ENCODE measurements at regions not wholly inside any gene's neighbourhood (a gene's known extent, or its start where the extent isn't known, plus 50 kb on each side); places are given as distances from the start of the nearest gene placed in this dataset.

DNA sequence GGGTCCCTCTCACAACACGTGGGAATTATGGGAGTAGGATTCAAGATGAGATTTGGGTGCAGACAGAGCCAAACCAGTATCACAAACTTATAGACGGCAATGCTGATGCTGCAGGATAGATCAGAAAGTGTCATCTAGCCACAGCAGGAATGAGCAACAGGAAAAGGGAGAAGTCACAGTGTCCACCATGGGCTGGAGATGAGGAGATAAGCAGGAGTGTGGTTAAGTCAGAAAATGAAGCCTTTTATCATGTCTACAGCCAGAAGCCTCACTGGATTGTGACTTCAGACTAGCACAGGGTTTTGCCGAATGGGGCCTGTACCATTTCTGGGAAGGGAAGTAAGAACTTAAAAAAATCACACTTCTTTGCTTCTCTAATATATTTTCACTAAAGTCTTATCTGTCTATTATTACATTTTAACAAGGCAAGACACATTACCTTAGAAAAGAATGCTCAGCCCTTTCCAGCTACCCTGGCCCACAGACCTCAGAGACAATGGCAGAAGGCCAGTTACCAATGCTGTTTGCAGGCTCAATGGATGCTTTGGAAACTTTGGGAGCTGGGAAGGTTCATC, 490.2 kb upstream of the SALL1 start:
- no peak for DNase-seq

DNA sequence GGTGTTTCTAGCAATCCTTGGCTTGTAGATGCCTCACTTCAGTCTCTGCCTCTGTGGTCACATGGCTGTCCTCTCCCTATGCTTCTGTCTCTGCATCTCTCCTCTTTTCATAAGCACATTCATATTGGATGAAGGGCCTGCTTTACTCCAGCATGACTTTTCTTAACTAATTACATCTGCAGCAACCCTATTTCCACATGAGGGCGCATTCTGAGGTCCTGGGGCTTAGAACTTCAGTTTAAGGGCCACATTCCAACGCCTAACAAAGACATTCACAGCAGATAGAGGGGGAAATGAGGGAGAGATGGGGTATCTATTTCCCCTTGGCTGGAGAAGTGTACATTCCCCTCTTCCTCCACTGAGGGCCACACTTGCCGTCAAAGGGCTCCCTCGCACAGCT, 489.1 kb upstream of the SALL1 start:
- no peak for DNase-seq

DNA sequence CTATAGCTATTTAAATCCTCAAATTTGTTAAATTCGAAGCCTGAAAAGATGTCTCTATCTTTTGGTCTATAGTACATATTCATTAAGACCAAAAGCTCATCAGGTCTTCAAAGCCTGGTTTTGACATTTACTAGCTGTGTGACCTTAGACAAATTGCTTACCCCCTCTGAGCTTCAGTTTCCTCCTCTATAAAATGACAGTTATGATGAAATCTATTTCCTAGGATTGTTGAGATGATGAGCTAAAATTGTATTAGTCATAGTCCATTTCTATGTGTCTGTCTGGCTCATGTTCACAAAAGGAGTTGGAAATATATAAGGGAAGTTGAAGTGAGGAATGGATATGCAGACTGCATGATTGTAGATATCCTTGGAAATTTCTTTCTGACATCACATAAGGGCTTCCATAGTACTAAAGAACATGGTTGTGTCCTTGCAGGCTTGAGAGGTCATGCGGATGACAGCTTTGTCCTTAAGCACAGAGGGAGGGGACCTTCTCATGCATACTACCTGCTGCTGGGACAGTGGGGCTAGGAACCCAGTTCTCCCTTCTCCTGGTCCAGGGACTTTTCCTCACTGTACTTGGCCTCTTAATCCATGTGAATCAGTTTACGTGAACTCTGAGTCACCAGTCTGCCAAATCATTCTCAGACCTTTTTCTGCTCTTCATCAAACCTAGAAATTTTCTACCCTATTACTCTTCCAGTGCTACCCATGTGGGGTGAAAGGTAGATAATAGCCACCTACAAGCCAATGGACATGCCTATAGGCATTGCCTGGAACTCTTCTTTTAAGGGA, 487.5 kb upstream of the SALL1 start:
- DNase-seq: no peak

DNA sequence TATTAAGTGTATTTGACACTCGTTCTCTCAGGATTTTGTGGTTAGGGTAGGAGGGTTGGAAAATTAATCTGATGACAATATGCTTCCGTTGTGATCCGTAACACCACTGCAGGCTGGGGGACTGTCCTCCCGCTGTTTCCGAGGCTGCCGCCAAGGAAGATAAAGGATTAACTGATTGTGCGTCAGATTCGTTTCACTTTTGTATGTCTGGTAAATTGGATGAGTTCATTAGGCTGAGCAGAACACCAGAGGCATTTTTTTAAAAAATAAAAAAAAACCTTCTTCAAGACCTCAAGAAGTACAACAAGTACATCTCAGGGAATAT, 486.7 kb upstream of the SALL1 start:
- DNase-seq: no peak

DNA sequence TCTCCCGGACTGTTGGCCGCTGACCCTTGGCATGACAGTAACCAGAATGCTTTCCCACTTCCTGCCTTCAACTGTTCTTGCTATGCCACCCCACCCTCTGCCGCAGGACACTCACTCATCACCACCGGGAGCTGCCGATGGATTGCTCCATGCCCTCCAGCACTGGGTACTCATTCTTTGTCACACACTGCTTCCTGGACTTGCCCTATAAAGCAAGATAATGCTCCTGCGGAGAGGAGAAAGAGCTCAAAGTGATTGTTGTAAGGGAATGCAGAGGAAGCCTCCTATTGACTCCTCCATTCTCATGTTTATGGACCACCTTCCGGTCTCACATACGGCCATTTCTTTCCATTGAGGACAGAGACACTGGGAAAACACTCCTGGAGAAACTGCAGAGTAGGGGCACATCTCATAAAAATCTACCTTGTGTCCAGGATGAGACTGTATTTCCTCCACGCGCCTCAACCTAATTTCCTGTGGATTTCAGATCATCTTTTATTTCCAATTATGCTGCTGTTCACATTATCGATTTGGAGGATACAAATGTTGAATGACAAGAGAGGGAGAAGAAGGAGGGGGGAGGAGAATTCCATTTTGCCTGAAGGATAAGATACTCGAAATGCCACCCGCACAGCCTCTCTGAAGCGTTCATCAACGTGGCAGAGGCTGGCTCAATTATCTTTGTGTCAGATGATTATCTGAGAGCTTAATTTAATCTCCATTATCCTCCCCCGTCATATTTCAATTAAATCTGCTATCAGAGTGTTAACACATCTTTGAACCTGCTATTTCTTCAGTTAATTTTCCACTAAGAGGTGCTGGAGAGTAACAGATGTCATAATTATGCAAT, 486.1 kb upstream of the SALL1 start:
- no peak for DNase-seq

DNA sequence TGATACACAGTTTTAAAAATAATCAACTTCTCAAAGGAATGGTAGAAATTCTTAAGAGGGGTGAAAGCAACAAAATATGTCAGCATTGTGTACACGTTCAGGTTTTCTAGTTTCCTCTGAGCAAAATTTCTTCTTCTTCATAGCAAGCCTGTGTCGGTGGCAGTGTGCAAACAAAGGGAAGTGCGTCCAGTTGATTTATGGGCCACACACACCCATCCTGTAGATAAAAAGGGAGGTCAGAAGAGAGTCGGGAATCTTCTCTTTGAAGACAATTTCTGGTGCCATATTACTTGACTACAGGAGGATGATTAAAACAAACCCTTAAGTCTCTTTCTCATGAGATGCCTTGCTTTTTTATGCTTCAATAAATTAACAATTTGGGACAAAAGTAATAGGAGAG, 484.1 kb upstream of the SALL1 start:
- no peak for DNase-seq

DNA sequence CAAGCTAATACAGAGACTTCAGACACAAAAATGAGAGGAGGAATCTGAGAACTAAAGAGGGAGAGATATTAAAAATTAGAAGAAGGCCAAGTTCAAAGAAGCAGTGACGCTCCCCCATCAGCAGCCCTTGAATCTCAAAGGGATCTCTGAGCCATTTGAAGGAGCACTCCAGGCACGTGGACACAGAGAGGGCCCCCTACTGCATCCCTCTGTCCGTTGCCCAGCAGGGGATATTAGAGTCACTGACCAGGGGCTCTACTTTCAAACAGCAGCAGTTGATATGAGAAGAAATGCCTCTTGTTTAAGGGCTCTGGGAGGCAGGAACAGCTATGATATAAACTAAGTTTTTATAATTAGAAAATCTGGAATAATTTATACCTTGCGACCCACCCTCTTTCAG, 479.0 kb upstream of the SALL1 start:
- DNase-seq: no peak

DNA sequence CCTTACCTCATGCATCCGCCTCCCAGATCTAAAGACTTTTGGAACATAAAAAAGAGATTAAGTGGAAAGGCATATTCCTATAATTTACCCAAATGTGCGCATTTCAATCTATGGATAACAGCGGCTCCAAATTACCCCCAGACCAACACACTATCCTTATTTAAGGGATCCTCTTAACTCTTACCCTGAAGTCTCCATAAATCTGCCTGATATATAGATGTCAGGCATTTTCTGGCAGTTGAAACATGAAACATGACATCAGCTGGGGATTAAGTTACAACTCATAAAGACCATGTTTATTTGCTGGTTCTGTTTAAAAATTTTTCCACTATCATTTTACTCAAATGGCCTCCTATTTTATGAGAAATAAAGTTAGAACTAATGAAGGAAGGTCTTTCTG, 478.5 kb upstream of the SALL1 start:
- no peak for DNase-seq

DNA sequence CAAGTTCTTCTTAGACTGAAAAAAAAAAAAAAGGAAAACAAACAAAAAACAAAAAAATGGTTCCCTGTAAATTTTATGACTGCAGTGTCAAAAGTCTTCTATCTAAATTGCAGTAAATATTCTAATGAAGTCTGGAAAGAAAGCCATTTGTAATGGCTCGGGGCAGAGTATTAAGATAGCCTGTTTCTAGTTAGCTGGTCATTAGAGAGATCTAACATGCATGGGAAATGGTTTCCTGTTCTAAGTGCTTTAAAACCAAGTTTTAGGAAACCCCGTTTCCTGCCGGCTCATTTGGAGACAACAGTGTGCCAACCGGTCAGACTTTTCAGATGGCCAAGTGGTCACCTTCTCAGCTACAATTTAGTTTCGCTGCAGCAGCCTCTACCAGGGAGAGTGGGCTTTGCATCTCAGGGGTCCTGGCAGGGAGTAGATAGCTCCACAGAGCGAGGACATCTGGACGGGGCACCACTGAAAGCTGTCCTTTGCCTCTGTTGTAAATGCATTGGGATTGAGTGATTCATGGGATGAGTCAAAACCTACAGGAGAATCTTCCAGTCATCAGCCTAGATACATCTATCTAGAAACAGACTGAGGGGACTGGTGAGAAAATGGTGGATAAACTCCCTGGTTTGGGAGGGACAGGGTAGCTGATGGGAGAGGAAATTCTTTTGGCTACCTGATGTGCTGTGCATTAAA, 473.2 kb upstream of the SALL1 start:
- no peak for DNase-seq

DNA sequence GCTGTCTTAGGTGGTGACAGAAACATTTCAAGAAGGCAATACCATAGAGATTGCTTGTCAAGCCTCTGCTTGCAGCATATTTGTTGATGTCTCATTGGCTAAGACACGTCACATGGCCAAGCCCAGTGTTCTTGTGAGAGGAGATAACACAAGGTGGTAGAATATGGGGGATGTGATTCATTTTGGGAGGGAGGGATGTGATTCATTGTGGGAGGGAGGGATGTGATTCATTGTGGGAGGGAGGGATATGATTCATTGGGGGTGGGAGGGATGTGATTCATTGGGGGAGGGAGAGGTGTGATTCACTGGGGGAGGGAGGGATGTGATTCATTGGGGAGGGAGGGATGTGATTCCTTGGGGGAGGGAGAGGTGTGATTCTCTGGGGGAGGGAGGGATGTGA, 470.5 kb upstream of the SALL1 start:
- DNase-seq: no peak

DNA sequence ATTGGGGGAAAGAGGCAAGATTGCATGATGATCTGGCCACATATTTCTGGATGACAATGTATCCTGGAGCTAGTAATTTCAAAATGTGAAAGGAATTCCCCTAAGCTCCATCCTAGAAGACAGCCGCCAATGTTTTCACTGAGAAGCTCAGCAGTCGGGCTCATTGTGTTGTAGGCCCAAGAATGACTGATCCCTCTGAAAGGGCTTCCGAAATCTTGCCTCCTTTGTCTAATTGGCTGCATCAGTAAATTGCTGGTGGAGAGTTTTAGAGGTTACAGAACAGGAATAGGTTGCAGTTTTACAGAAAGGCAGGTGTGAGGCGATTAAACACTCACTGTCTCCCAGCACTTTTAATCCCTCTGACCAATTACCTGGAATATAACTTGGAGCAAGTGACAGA, 464.1 kb upstream of the SALL1 start:
- no peak for DNase-seq

DNA sequence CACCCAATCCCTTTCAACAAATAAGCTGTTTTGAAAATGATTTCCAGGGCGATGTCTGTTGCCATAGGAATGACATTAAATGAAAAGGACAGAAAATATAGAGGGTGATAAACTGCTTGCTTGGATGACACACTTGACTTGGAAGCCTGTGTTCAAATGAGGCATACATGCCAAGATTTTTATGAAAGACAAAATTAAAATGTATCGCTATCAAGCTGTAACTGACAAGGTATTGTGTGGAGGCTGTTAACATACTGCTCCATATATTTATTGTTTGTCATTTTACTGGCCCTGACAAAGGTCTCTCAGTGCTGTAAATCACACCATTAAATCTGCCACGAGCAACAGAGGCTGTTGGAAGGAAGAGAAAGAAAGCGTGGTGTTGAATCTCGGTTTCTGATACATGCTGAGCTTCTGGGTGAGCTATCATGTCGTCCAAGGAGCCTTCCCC, 456.2 kb upstream of the SALL1 start:
- no peak for DNase-seq

DNA sequence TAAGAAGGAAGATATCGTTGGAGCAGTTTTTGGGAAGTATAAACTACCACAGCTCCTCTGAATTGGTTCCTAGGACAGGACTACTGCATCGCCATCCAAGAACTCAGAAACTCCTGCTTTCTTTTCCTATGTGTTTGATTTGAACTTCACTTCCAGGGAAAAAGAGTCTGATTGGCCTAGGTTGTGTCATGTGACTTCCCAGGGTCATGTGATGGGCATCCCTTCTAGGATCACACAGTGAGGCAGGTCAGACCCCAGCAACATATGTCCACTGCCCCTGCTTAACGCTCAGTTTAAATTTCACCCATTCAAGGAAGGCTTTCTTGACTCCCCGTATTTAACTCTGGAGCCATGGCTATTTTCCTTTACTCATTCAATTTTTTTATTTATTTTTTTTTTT, 445.2 kb upstream of the SALL1 start:
- DNase-seq: no peak

DNA sequence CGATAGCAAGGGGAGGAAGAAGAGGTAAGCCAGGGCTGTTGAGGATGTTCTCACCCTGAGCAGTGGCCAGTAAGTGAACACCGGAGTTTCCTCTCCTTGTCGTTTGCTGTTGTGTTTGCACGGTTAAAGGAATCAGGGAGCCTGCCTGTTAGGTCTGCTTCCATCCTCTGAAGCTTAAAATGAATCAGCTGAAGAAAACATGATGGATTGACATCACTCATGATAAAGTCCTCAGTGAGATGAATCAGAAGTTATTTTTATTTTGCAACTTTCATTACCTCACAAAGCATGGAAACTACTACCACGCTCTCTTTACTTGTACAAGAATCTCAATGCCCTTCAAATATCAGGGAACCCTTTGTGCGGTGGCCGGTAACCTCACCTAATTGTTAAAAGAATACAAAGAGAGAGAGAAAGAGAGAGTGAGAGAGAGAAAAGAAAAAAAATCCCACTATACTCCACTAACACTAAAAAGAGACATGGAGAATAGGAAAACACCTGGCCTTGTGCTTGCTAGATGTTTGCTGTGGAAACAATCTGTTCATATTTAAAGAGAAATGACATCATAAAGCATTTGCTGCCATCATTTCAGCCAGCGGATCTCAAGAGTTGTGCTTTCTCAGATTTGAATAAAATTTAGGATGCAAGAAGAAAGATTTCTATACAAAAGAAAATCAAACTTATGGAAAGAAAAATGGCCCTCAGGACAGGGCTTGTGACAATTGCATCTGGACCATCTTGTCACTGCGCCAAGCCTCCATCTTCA, 441.6 kb upstream of the SALL1 start:
- DNase-seq: no peak

DNA sequence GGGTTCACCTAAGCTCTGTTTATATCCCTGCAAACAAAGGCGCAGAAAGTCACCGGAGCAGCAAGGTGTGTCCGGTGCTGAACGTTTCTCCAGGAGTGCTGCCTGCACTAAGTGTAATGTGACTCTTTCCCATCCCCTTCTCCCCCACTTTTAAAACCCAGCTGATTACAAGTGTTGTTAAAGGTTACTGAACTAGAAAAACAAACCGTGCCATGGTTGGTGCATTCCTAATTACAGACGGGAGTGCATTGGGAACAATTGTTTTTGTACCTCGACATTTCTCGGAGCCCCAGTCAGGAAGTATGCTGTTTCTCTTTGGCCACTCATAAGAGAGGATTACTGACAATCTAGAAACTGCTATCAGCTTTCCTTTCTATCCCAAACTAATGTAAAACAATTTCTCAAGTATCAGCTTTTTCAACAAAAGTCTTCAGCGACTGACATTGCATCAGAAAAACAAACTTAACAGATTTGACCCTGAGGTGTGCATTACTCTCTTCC, 441.0 kb upstream of the SALL1 start:
- DNase-seq: peak; percentile 16

DNA sequence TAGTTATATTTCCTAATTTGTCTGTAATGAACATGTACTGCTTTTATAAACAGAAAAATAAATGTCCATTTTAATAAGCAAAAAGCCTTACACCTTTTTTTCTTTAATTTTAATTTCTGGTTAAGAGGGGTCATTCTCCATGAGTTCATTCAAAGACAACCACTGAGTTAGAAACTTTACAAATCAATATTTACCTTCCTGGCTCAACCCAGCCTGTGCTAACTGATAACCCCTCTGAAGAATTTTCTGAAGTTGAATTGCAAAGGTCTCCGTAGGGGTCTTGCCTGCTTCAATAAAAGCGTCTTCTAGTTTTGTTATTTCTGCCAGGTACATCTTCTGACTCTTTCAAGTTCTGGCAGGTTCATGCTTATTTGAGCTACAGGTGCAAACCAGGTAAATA, 440.4 kb upstream of the SALL1 start:
- no peak for DNase-seq

DNA sequence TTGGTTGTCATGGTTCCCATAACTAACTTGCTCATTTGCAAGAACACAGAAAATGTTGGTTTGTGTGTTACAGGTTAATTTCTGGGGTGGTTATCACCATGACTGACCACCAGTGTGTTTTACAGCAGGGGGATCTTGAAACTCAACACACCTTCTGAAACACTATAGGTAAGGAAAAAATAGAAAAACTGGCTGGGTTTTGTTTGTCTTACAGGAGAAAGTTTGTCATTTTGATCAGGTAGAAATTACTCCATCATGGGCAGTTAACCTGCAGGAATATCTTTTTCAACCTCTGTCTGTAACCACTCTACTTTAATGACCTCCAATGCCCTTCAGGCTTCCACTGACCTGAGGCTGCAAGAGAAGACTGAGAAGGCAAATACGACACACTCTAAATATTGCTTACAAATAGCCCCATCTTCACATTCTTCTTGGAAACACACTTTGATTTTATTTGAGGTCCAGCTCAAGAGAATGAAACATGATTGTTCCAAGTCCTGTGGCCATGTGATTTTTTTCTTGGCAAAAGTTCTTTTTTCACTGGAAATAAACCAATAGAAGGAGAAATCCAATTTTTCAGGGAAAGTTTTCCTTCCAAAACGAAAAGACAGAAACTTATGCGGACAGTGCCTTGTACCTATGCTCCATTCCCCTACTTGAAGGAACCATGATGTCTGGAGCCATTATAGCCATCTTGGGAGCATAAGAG, 428.7 kb upstream of the SALL1 start:
- no peak for DNase-seq

DNA sequence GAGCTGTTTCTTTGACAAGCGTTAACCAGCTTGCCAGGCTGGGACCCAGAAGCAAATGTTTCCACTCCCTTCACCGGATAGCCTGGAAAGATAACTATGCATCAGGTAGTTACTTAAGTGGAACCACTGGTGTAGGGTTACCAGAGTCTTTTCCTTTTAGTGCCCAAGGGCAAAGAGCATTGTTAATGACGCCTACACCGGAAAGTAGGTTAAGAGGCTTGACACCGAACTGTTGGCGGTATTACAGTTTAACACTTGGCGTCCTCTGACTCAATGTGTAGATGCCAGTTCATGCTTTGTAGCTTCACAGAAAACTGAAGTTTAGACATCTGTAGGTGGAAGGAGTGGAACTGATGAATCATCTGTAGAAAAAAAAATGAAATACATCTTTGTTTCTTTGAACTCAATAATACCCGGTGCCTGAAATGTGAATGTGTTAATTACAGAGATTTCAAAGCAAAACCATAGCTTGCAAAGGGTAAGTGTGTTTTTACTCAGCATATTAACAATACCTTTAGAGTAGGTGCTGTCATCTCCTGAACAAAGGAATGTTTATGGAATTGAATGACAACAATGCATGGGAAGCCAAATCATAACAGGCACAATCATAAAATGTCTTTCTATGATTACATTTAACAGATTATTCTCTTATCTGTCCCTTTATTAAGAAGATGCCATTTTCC, 426.7 kb upstream of the SALL1 start:
- DNase-seq: peak; percentile 36

DNA sequence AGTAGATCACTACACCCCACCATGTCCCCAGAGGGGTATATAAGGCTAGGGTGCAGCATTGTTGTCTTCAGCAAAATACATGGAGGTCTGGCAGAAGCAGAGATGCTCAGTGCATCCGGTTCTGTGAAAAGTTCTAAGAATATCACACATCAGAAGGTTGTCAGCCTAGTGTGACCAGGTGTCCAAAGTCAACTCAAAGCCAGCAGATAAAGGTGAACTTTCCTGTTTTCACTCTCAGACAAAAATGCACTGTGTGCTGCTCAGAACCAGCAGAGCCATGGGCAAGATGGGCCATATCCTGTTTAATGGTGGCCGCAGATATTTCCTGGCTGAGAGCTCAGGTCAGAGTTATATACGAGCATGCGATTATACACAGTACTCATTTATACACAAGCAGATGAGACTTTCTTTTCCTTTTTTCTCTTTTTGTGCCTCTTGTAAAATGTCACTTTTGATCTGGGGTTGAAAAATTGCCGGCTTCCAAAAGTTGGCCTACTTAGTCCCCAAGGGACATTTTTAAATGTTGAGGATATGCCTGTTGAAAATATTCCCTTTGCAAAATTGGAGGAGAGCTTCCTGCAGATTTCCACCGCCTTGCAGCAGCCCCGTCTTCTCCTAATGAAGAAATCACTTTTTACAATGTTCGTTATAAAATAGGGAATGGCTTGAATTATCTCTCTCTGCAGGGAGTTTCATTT, 425.6 kb upstream of the SALL1 start:
- DNase-seq: no peak

DNA sequence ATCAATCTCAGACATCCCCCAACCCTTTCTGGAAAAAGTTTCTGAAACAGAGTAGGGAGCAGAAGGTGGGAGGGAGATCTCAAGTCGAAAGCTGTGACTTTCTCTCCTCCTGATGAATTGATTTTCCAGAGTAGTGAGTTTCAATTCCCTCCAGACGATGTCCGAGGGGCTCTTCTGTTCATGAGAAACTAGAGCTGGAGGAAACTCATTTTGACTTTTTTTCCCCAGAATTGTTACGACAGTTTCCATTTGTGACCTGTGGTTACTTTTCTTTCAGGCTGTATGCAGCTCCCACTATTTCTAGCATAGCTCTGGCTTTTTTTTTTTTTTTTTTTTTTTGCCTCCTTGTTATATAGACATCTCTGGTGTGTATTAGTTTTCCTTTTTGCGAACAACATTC, 422.1 kb upstream of the SALL1 start:
- no peak for DNase-seq

Data from NCI-H526 treated with DMSO at 0.1 percent for 48 hours (cell line).